BJ (cell line): ENCODE measurements at regions not wholly inside any gene's neighbourhood (a gene's known extent, or its start where the extent isn't known, plus 50 kb on each side); places are given as distances from the start of the nearest gene placed in this dataset.

ENCODE experiments used
- CTCF ChIA-PET: fragments of 350-600 bp; formaldehyde crosslinking; extraction: SDS; loops from one replicate; lab custom pipeline; 2021; ENCODE audit warnings: antibody characterized with exemption, inconsistent platforms; lab: Yijun Ruan, JAX
- POLR2A ChIA-PET: fragments of 300-600 bp; sonication (Branson Sonifier 250); formaldehyde crosslinking; extraction: SDS; loops from one replicate; lab custom pipeline; 2021; ENCODE audit warnings: antibody characterized with exemption; lab: Charles Lee
- DNase-seq: peaks from one replicate; pipeline ENCODE4 v3.0.0-alpha.2; 2011; ENCODE audit warnings: low read depth
- H3K27me3 ChIP-seq: 2 replicates; pipeline ENCODE4 v1.6.0; 2011; ENCODE audit warnings: low read length; ENCODE audit not compliant: control insufficient read depth, insufficient read depth
- H3K36me3 ChIP-seq: 2 replicates; pipeline ENCODE4 v1.5.1; 2011; ENCODE audit warnings: low read length; ENCODE audit not compliant: control insufficient read depth, insufficient read depth
- H3K4me3 ChIP-seq: 2 replicates; pipeline ENCODE4 v1.5.1; 2011; ENCODE audit warnings: low read depth, mild to moderate bottlenecking, control low read depth, low read length
- CTCF ChIP-seq: IDR thresholded peaks from 2 replicates; pipeline ENCODE4 v1.5.1; 2011; ENCODE audit warnings: low read depth, mild to moderate bottlenecking, control low read depth, inconsistent platforms, low read length, moderate library complexity; ENCODE audit not compliant: insufficient read depth

DNA sequence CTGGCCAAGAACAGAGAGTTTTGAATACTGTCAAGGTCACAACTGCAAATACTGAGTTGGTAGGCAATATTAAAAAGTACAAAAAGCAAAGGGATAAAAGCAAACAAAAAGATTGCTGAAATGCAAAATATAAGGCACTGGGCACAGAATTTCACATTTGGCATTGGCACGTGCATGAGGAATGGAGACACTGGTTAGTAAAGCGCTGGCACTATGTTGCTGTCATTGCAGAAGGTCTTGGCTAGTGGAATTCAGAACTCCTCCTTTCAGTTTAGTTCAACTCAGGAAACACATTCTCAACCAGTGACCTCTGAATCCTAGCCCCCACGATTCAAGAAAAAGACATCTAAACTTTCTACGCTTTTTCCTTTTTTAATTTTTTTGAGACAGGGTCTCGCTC is 111.8 kb upstream of the PSMD7 start:
- Histone ChIP-seq H3K36me3 (no peaks in the 10 kb centered on the region), H3K27me3 (no peaks in the 10 kb centered on the region), H3K4me3 (no peak overlapping the region)
- DNase-seq: no peak
- ChIA-PET POLR2A (no interaction called here), CTCF (no interaction called here)
- no peak for TF ChIP-seq CTCF

GRCh38 chr16:74183601-74184360 is 112.8 kb upstream of the PSMD7 start:
- ChIA-PET CTCF (no interaction called here), POLR2A (no interaction called here)
- DNase-seq: no peak
- no peak overlapping the region for H3K4me3 ChIP-seq
- no peak for TF ChIP-seq CTCF
- no peaks in the 10 kb centered on the region for H3K36me3 ChIP-seq
- no peaks in the 10 kb centered on the region for H3K27me3 ChIP-seq

- POLR2A ChIA-PET: no interaction called here
- H3K36me3 ChIP-seq: no peaks in the 10 kb centered on the region
- DNase-seq: no peak
- H3K4me3 ChIP-seq: no peak overlapping the region
- no peaks in the 10 kb centered on the region for H3K27me3 ChIP-seq
- CTCF ChIA-PET: no interaction called here
- TF ChIP-seq CTCF: no peak
Measured at GRCh38 chr16:74169687-74170376, 126.8 kb upstream of the PSMD7 start.

- Histone ChIP-seq H3K36me3 (no peaks in the 10 kb centered on the region), H3K27me3 (no peaks in the 10 kb centered on the region), H3K4me3 (no peak overlapping the region)
- no peak for DNase-seq
- ChIA-PET CTCF (no interaction called here), POLR2A (no interaction called here)
- no peak for TF ChIP-seq CTCF
Measured at GRCh38 chr16:74169066-74169465, 127.5 kb upstream of the PSMD7 start.

DNA sequence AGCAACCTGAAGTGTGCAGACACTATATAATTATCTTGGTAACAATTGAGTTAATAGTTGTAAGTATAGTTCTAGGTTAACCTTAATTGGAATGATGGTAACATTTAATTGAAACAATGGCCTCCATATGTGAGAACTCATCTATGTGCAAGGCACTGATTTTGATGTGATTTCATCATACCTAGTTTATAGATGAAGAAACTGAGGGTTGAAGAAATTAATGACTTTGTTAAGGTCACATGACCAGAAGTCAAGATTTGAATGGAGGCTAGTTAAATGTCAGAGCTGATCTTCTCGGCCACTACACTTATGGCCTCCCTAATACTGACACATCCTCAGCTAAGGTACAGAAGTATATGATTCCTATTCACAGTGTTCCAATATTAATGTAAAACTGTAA is 128.2 kb upstream of the PSMD7 start:
- CTCF ChIA-PET: no interaction called here

More for the DNA sequence above, 128.2 kb upstream of the PSMD7 start:
- no peak overlapping the region for H3K4me3 ChIP-seq
- POLR2A ChIA-PET: no interaction called here
- DNase-seq: no peak
- TF ChIP-seq CTCF: no peak
- no peaks in the 10 kb centered on the region for H3K36me3 ChIP-seq
- no peaks in the 10 kb centered on the region for H3K27me3 ChIP-seq
